Endodermal cell (in vitro differentiated cells): ENCODE measurements at regions not wholly inside any gene's neighbourhood (a gene's known extent, or its start where the extent isn't known, plus 50 kb on each side); places are given as distances from the start of the nearest gene placed in this dataset.

Source experiments
- DNase-seq: peaks from one replicate; pipeline ENCODE4 v3.0.0-alpha.2; 2017
- H3K27ac ChIP-seq: 2 replicates; pipeline ENCODE4 v1.5.1; 2013; ENCODE audit warnings: mild to moderate bottlenecking, low read depth, low read length, moderate library complexity
- H3K27me3 ChIP-seq: 2 replicates; pipeline ENCODE4 v1.6.1; 2013; ENCODE audit warnings: mild to moderate bottlenecking, low read length, moderate library complexity; ENCODE audit not compliant: insufficient read depth, control insufficient read depth, poor library complexity, severe bottlenecking
- H3K36me3 ChIP-seq: 2 replicates; pipeline ENCODE4 v1.7.0; 2013; ENCODE audit warnings: mild to moderate bottlenecking, low read length, moderate library complexity; ENCODE audit not compliant: control insufficient read depth, insufficient read depth
- H3K4me1 ChIP-seq: one replicate; pipeline ENCODE4 v1.7.0; 2013; ENCODE audit warnings: low read length; ENCODE audit not compliant: control insufficient read depth, insufficient read depth
- H3K4me3 ChIP-seq: 2 replicates; pipeline ENCODE4 v1.5.1; 2013; ENCODE audit warnings: mild to moderate bottlenecking, low read length, moderate library complexity
- H3K9ac ChIP-seq: 2 replicates; pipeline ENCODE4 v1.6.1; 2013; ENCODE audit warnings: mild to moderate bottlenecking, low read length, moderate library complexity; ENCODE audit not compliant: poor library complexity, severe bottlenecking; ENCODE audit errors: extremely low read depth
- H3K9me3 ChIP-seq: 2 replicates; pipeline ENCODE4 v1.6.1; 2013; ENCODE audit warnings: mild to moderate bottlenecking, low read length, moderate library complexity; ENCODE audit not compliant: control insufficient read depth
- H3K27ac Mint-ChIP-seq: 2 replicates; pipeline ENCODE4 v1.8.0; 2020; ENCODE audit warnings: mixed read lengths
- H3K27me3 Mint-ChIP-seq: 2 replicates; pipeline ENCODE4 v1.8.0; 2021; ENCODE audit warnings: mild to moderate bottlenecking, mixed read lengths; ENCODE audit not compliant: insufficient read depth
- H3K36me3 Mint-ChIP-seq: 2 replicates; pipeline ENCODE4 v1.8.0; 2020; ENCODE audit warnings: low read depth, mixed read lengths
- H3K4me1 Mint-ChIP-seq: 2 replicates; pipeline ENCODE4 v1.8.0; 2020; ENCODE audit warnings: mixed read lengths
- H3K4me3 Mint-ChIP-seq: 2 replicates; pipeline ENCODE4 v1.8.0; 2020; ENCODE audit warnings: mild to moderate bottlenecking, moderate library complexity, mixed read lengths
- H3K9me3 Mint-ChIP-seq: 2 replicates; pipeline ENCODE4 v1.8.0; 2020; ENCODE audit warnings: mild to moderate bottlenecking, mixed read lengths
- WGBS, 2 experiments: methylation state at CpG; one replicate each; pipeline versions ENCODE4 v1.1.5 to v1.1.7; 2013; ENCODE audit warnings: missing lambda C conversion rate in 2 of 2, mixed read lengths in 1 of 2; ENCODE audit not compliant: insufficient coverage in 1 of 2, insufficient read length in 1 of 2; 5-methylcytosine and 5-hydroxymethylcytosine counted together
- TF ChIP-seq, protein P1 (sequence below): fragments of 200-600 bp; sonication (generic); conservative IDR thresholded peaks from 2 replicates; pipeline ENCODE4 v1.5.0; 2021; ENCODE audit warnings: antibody characterized with exemption, mild to moderate bottlenecking

DNA sequence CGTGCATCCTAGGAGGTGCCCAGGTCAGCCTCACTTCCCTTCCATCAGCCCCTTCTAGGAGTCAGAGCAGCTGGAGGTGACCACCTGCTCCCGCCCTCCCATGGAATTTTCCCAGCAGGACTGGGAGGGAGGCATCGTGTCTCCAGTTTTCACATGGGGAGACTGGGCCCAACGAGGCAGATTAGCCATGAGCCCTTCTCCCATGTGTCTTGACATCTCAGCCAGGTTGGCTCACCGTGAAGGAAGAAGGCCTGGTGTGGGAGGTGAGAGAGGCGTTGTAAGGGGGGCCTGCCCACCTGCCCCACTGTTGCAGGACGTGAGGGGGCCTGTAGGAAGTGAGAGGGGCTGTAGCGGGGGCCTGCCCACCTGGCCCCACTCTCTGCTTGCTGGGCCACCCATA lies 1521.4 kb downstream of the BRD1 start:
- Mint-ChIP-seq H3K27me3 (no peaks in the 10 kb centered on the region), H3K4me3 (no peak overlapping the region), H3K9me3 (no peaks in the 10 kb centered on the region), H3K27ac (no peak overlapping the region), H3K4me1 (no peaks in the 10 kb centered on the region), H3K36me3 (no peaks in the 10 kb centered on the region)
- peaks cover under 1% of the 10 kb centered on the region for H3K9me3 ChIP-seq
- H3K36me3 ChIP-seq = no peaks in the 10 kb centered on the region
- H3K27me3 ChIP-seq = no peaks in the 10 kb centered on the region
- 83 to 94% methylated on average over 2 to 8 of the region's 8 CpGs for WGBS, 2 experiments
- H3K4me1 ChIP-seq = no peaks in the 10 kb centered on the region
- no peak for DNase-seq
- no peak overlapping the region for H3K4me3 ChIP-seq
- no peak overlapping the region for H3K9ac ChIP-seq
- TF ChIP-seq, protein P1, sequence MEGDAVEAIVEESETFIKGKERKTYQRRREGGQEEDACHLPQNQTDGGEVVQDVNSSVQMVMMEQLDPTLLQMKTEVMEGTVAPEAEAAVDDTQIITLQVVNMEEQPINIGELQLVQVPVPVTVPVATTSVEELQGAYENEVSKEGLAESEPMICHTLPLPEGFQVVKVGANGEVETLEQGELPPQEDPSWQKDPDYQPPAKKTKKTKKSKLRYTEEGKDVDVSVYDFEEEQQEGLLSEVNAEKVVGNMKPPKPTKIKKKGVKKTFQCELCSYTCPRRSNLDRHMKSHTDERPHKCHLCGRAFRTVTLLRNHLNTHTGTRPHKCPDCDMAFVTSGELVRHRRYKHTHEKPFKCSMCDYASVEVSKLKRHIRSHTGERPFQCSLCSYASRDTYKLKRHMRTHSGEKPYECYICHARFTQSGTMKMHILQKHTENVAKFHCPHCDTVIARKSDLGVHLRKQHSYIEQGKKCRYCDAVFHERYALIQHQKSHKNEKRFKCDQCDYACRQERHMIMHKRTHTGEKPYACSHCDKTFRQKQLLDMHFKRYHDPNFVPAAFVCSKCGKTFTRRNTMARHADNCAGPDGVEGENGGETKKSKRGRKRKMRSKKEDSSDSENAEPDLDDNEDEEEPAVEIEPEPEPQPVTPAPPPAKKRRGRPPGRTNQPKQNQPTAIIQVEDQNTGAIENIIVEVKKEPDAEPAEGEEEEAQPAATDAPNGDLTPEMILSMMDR = no peak
- H3K27ac ChIP-seq = no peak overlapping the region

DNA sequence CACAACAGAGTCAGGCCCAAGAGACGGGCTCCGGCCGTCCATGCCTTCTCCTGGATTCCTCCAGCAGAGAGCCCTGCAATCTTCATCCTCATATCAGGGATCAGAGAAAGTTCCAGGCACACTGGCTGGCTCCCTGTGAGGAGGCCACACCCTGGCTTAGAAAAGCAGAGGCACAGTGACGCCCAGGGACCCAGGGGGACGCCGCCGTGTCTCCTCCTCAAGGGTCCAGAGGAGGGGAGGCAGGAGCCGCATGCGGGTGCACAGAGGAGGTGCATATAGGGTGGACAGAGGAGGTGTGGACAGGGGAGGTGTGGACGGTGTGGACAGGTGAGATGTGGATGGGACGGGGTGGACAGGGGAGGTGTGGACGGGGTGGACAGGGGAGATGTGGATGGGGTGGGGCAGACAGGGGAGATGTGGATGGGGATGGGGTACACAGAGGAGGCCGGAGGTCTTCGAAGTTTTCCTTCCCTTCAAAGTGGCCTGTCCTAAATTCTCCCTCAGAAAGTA lies 1521.9 kb downstream of the BRD1 start:
- Histone ChIP-seq H3K27ac (no peak overlapping the region), H3K4me1 (no peaks in the 10 kb centered on the region), H3K36me3 (no peaks in the 10 kb centered on the region), H3K9me3 (no peaks in the 10 kb centered on the region), H3K4me3 (no peak overlapping the region), H3K27me3 (no peaks in the 10 kb centered on the region), H3K9ac (no peak overlapping the region)
- TF ChIP-seq, protein P1 = no peak
- H3K4me3 Mint-ChIP-seq = no peak overlapping the region
- H3K36me3 Mint-ChIP-seq = no peaks in the 10 kb centered on the region
- no peaks in the 10 kb centered on the region for H3K9me3 Mint-ChIP-seq
- peaks cover 2% of the 10 kb centered on the region for H3K27me3 Mint-ChIP-seq
- no peak for DNase-seq
- no peaks in the 10 kb centered on the region for H3K4me1 Mint-ChIP-seq
- H3K27ac Mint-ChIP-seq = no peak overlapping the region
- 71 to 90% methylated on average over 2 to 14 of the region's 14 CpGs for WGBS, 2 experiments

DNA sequence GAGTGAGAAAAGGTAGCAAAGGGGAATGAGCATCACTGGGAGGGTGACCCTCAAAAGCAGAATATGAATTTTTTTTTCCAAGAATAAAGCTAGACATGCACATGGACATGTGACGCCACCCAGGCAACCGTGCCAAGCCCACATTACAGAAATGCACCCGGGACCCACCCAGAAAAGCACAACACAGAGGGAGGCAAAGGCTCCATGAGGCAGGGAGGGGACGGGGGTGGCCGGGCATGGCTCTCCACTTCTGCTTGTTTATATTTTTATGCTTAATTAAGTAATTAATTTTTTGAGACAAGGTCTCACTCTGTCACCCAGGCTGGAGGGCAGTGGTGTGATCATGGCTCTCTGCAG lies 1524.3 kb downstream of the BRD1 start:
- Mint-ChIP-seq H3K4me1 (no peaks in the 10 kb centered on the region), H3K4me3 (no peak overlapping the region), H3K9me3 (no peaks in the 10 kb centered on the region), H3K27ac (no peak overlapping the region), H3K27me3 (peaks cover 2% of the 10 kb centered on the region), H3K36me3 (no peaks in the 10 kb centered on the region)
- WGBS, 2 experiments = 93 to 96% methylated on average over 3 of the region's 5 CpGs
- H3K4me1 ChIP-seq = no peaks in the 10 kb centered on the region
- H3K27ac ChIP-seq = no peak overlapping the region
- H3K4me3 ChIP-seq = no peak overlapping the region
- no peaks in the 10 kb centered on the region for H3K27me3 ChIP-seq
- no peak for DNase-seq
- TF ChIP-seq, protein P1 = no peak
- no peaks in the 10 kb centered on the region for H3K36me3 ChIP-seq
- no peaks in the 10 kb centered on the region for H3K9me3 ChIP-seq
- H3K9ac ChIP-seq = no peak overlapping the region
